ENCODE measurements at regions not wholly inside any gene's neighbourhood (a gene's known extent, or its start where the extent isn't known, plus 50 kb on each side); places are given as distances from the start of the nearest gene placed in this dataset.
"Not testable (repeated sequence)": the region's sequence is repeated elsewhere in the genome, so short reads cannot be mapped to it uniquely, and the experiment has no call there.

GRCh38 chr2:195456771-195457170, 200.3 kb upstream of the SLC39A10 start:
- DNase-seq, result no peak

GRCh38 chr2:195451160-195451559, 205.9 kb upstream of the SLC39A10 start:
- no peak for DNase-seq

GRCh38 chr2:195450552-195451113, 206.4 kb upstream of the SLC39A10 start:
- no peak for DNase-seq

GRCh38 chr2:195447323-195447975, 209.6 kb upstream of the SLC39A10 start:
- DNase-seq, result no peak

GRCh38 chr2:195445639-195446038, 211.4 kb upstream of the SLC39A10 start:
- DNase-seq, result no peak

- DNase-seq, result no peak
These were observed 213.1 kb upstream of the SLC39A10 start for GRCh38 chr2:195443926-195444325.

GRCh38 chr2:195442458-195443175, 214.4 kb upstream of the SLC39A10 start:
- DNase-seq, result no peak

- DNase-seq, result no peak
These were observed 218.3 kb upstream of the SLC39A10 start for GRCh38 chr2:195438692-195439091.

GRCh38 chr2:195437521-195437920, 219.5 kb upstream of the SLC39A10 start:
- no peak for DNase-seq

- no peak for DNase-seq
These were observed 222.7 kb upstream of the SLC39A10 start for GRCh38 chr2:195434346-195434745.

GRCh38 chr2:195433729-195434128, 223.3 kb upstream of the SLC39A10 start:
- DNase-seq, result not testable (repeated sequence)

- DNase-seq, result no peak
These were observed 228.4 kb upstream of the SLC39A10 start for GRCh38 chr2:195428673-195429072.

- DNase-seq, result no peak
These were observed 231.7 kb upstream of the SLC39A10 start for GRCh38 chr2:195425328-195425727.

- DNase-seq, result no peak
These were observed 238.0 kb upstream of the SLC39A10 start for GRCh38 chr2:195419033-195419432.

- no peak for DNase-seq
These were observed 242.4 kb upstream of the SLC39A10 start for GRCh38 chr2:195414537-195415100.

- DNase-seq, result no peak
These were observed 243.1 kb upstream of the SLC39A10 start for GRCh38 chr2:195413944-195414343.

GRCh38 chr2:195413422-195413821, 243.6 kb upstream of the SLC39A10 start:
- no peak for DNase-seq

- no peak for DNase-seq
These were observed 245.8 kb upstream of the SLC39A10 start for GRCh38 chr2:195411219-195411687.

GRCh38 chr2:195410074-195410671, 246.9 kb upstream of the SLC39A10 start:
- no peak for DNase-seq

GRCh38 chr2:195408811-195409210, 248.2 kb upstream of the SLC39A10 start:
- DNase-seq, result no peak

- no peak for DNase-seq
These were observed 248.8 kb upstream of the SLC39A10 start for GRCh38 chr2:195408196-195408595.

GRCh38 chr2:195407783-195408182, 249.2 kb upstream of the SLC39A10 start:
- DNase-seq, result no peak

- DNase-seq, result no peak
These were observed 250.0 kb upstream of the SLC39A10 start for GRCh38 chr2:195406886-195407603.
